Right cardiac atrium (tissue), 5 donors: ENCODE measurements at regions not wholly inside any gene's neighbourhood (a gene's known extent, or its start where the extent isn't known, plus 50 kb on each side); places are given as distances from the start of the nearest gene placed in this dataset.

Experiments
- ATAC-seq, 2 donors: fragments of 200-7000 bp; cut with Tn5 transposase; one replicate each; pipeline versions ENCODE4 v1.8.0 to v1.9.1; 2020; ENCODE audit warnings: moderate library complexity in 2 of 2, mild to moderate bottlenecking in 1 of 2
- DNase-seq, 3 donors: peaks; one replicate each; pipeline ENCODE4 v3.0.0-alpha.2; 2020
- H3K27ac ChIP-seq: one replicate; pipeline ENCODE4 v1.5.1; 2013; ENCODE audit warnings: mild to moderate bottlenecking, low read length, control low read depth, moderate library complexity
- H3K27me3 ChIP-seq: one replicate; pipeline ENCODE4 v1.6.1; 2013; ENCODE audit not compliant: control insufficient read depth, insufficient read depth
- H3K4me1 ChIP-seq: one replicate; pipeline ENCODE4 v1.6.1; 2013; ENCODE audit warnings: low read length; ENCODE audit not compliant: control insufficient read depth, insufficient read depth
- H3K4me3 ChIP-seq: one replicate; pipeline ENCODE4 v1.5.1; 2013; ENCODE audit warnings: low read length, control low read depth
- H3K9me3 ChIP-seq: one replicate; pipeline ENCODE4 v1.6.1; 2013; ENCODE audit warnings: low read length; ENCODE audit not compliant: control insufficient read depth
- WGBS: extraction: QIAGEN DNeasy Blood & Tissue Kit; methylation state at CpG from one replicate; pipeline ENCODE4 v1.1.7; 2013; 5-methylcytosine and 5-hydroxymethylcytosine counted together
- intact Hi-C, 4 donors: fragments of 100-400 bp; cut with DNase I; formaldehyde crosslinking; loops; one replicate each; pipeline versions ENCODE4 v1.11.0 to v1.14.0; 2022 to 2023
- donor health status: healthy with polysubstance abuse.
- donor health status: DM: no; HTN: yes; CAD: no.
- donor health status: DM: no; HTN: no; CAD: no.
- donor health status: DM: no; HTN: yes; CAD: no; lungs with severe emphysema.
- donor health status: DM: yes; HTN: yes; CAD: no.

- intact Hi-C loops: no loop called here
- Histone ChIP-seq H3K27me3 (no peaks in the 10 kb centered on the region), H3K27ac (no peak overlapping the region), H3K9me3 (no peaks in the 10 kb centered on the region), H3K4me3 (no peak overlapping the region), H3K4me1 (no peaks in the 10 kb centered on the region)
- 91% methylated on average over 7 of the region's 7 CpGs for WGBS
- no peak for DNase-seq
- ATAC-seq: no peak
Observed at GRCh38 chr2:8033546-8034096, 648.2 kb upstream of the ID2 start.

GRCh38 chr2:8036366-8036765 is 645.5 kb upstream of the ID2 start:
- no peaks in the 10 kb centered on the region for H3K4me1 ChIP-seq
- DNase-seq (no peak), ATAC-seq (no peak)
- no peak overlapping the region for H3K27ac ChIP-seq
- intact Hi-C loops: no loop called here
- WGBS: 97% methylated on average over 2 of the region's 2 CpGs
- no peaks in the 10 kb centered on the region for H3K9me3 ChIP-seq
- H3K4me3 ChIP-seq: no peak overlapping the region
- H3K27me3 ChIP-seq: no peaks in the 10 kb centered on the region

- no peaks in the 10 kb centered on the region for H3K9me3 ChIP-seq
- ATAC-seq: no peak
- no peak for DNase-seq
- no peak overlapping the region for H3K4me3 ChIP-seq
- intact Hi-C loops: no loop called here
- 66% methylated on average over 2 of the region's 2 CpGs for WGBS
- H3K27me3 ChIP-seq: no peaks in the 10 kb centered on the region
- H3K27ac ChIP-seq: no peak overlapping the region
- no peaks in the 10 kb centered on the region for H3K4me1 ChIP-seq
Observed at GRCh38 chr2:8039732-8040131, 642.1 kb upstream of the ID2 start.

DNA sequence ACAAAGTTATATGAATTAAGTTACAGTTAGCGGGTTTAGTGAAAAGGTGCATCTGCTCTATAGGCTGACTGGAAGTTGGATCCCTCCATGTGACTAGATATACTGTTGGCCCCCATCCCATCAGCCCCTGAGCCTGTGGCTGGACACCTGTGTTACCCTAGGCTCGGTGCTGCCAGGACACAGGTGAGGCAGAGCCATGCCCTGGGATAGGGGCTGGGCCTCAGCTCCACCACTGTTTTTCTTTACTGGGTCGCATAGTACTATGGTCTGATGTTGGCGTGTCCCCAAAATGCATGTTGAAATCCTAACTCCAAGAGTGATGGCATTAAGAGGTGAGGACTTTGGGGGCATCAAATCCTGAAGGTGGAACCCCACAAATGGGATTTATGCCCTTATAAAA is 638.6 kb upstream of the ID2 start:
- no peaks in the 10 kb centered on the region for H3K27me3 ChIP-seq
- no peak overlapping the region for H3K27ac ChIP-seq
- WGBS: 95% methylated on average over 4 of the region's 4 CpGs
- DNase-seq (no peak), ATAC-seq (no peak)
- intact Hi-C loops: no loop called here
- no peaks in the 10 kb centered on the region for H3K4me1 ChIP-seq
- H3K4me3 ChIP-seq: no peak overlapping the region
- no peaks in the 10 kb centered on the region for H3K9me3 ChIP-seq

GRCh38 chr2:8044046-8044594 is 637.7 kb upstream of the ID2 start:
- Histone ChIP-seq H3K27me3 (no peaks in the 10 kb centered on the region), H3K9me3 (no peaks in the 10 kb centered on the region), H3K4me3 (no peak overlapping the region), H3K4me1 (no peaks in the 10 kb centered on the region), H3K27ac (no peak overlapping the region)
- intact Hi-C loops: no loop called here
- ATAC-seq (no peak), DNase-seq (no peak)
- 96% methylated on average over 4 of the region's 4 CpGs for WGBS

- H3K4me1 ChIP-seq: no peaks in the 10 kb centered on the region
- DNase-seq: no peak
- H3K27ac ChIP-seq: no peak overlapping the region
- no peak overlapping the region for H3K4me3 ChIP-seq
- 96% methylated on average over 6 of the region's 6 CpGs for WGBS
- intact Hi-C loops: no loop called here
- no peak for ATAC-seq
- H3K9me3 ChIP-seq: no peaks in the 10 kb centered on the region
- no peaks in the 10 kb centered on the region for H3K27me3 ChIP-seq
Observed at GRCh38 chr2:8045081-8045614, 636.7 kb upstream of the ID2 start.

- no peak for ATAC-seq
Observed at GRCh38 chr2:8046849-8047248, 635.0 kb upstream of the ID2 start.

DNA sequence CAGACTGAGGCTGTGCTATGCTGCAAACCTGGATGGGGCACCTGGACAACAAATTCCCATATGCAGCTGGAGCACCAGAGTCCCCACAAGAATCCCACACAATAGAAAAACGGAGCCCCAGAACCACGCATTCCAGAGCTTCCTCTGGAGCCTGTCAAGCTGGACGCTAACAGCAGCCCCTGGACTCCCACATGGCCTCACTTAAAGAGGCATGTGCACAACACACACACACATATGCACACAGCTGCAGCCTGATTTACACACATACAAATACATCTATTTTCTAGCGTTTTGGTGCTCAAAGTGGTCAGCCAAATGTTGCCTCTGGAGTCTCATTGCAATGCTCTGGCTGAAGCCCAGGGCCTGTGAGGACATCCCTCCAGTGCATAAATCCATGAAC is 632.7 kb upstream of the ID2 start:
- Histone ChIP-seq H3K9me3 (no peaks in the 10 kb centered on the region), H3K4me1 (no peaks in the 10 kb centered on the region), H3K4me3 (no peak overlapping the region), H3K27ac (no peak overlapping the region), H3K27me3 (no peaks in the 10 kb centered on the region)
- intact Hi-C loops: no loop called here
- WGBS: 64% methylated on average over 4 of the region's 4 CpGs
- DNase-seq (peak in 1 of 3 donors; percentile 69), ATAC-seq (no peak)

More at GRCh38 chr2:8046849-8047248, 635.0 kb upstream of the ID2 start:
- intact Hi-C loops: no loop called here
- Histone ChIP-seq H3K27me3 (no peaks in the 10 kb centered on the region), H3K27ac (no peak overlapping the region), H3K4me1 (no peaks in the 10 kb centered on the region), H3K4me3 (no peak overlapping the region), H3K9me3 (no peaks in the 10 kb centered on the region)
- WGBS: 98% methylated on average over 5 of the region's 5 CpGs
- no peak for DNase-seq

DNA sequence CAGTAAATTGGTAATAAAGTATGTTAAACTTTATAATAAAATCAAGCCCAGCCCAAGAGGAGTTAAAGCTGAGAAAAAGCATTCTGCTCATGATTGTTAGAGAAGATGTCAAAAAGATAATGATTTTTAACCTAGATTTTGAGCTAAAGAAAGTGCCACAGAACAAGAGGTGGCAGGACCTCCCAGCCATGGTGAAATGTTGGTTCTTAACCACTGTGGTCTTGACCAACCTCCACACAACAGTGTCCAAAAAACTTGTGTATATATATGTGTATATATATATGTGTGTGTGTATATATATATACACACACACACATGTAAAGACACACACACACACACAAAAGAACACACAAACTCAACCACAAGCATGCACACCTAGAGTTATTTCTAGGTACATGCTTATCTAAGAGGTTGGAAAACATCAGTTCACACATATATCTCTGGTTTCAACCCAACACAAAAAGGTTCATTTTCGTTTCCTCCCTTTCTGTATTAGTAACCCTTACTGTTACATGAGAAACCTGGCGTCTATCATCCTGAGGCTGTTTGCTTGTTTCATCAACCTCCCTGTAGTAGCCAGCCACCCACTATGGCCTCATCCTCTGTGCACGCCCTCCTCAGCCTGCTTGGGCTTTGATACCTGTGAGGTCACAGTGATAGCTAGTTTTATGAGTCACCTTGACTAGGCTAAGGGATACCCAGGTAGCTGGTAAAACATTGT is 631.8 kb upstream of the ID2 start:
- no peak for ATAC-seq
- Histone ChIP-seq H3K9me3 (no peaks in the 10 kb centered on the region), H3K27ac (no peak overlapping the region), H3K4me1 (no peaks in the 10 kb centered on the region), H3K4me3 (no peak overlapping the region), H3K27me3 (no peaks in the 10 kb centered on the region)
- 92% methylated on average over 3 of the region's 3 CpGs for WGBS
- intact Hi-C loops: no loop called here
- DNase-seq: no peak

DNA sequence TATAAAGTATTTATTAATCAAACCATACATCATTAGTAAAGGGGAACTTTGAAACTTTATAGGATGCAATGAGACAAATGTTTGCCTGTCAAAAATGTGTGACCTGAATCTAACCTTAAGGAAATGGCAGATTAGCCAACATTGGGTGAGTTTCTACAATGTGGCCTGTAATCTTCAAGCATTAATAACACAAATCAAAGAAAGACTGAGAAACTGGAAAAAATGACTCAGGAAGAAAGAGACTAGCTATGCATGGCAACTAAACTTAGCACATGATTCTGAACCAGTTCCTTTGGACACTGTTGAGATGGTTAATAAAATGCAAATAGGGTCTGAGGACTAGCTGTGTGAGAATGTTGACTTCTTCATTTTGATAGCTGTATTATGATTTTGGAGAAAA is 628.6 kb upstream of the ID2 start:
- Histone ChIP-seq H3K27ac (no peak overlapping the region), H3K27me3 (no peaks in the 10 kb centered on the region), H3K4me3 (no peak overlapping the region), H3K4me1 (no peaks in the 10 kb centered on the region), H3K9me3 (no peaks in the 10 kb centered on the region)
- intact Hi-C loops: no loop called here
- DNase-seq (no peak), ATAC-seq (no peak)

DNA sequence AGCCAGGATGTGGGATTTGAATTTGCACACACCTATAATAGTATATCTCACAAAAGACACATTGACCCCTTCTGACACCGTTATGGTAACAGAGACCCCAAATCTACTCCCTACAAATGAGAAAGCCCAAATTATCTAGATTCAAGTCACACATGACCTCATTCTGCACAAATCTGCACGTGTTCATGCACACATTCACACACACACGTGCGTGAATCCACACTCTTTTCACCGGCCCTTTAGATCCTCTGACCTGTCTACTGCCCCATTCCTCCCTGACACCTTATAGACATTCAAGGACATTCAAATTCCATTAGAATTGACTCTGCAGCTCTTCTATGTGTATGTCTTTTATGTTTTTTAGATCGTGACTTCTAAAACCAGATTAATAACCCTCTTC is 627.8 kb upstream of the ID2 start:
- Histone ChIP-seq H3K4me3 (no peak overlapping the region), H3K9me3 (no peaks in the 10 kb centered on the region), H3K4me1 (no peaks in the 10 kb centered on the region), H3K27ac (no peak overlapping the region), H3K27me3 (no peaks in the 10 kb centered on the region)
- DNase-seq (no peak), ATAC-seq (no peak)
- intact Hi-C loops: no loop called here
- 92% methylated on average over 6 of the region's 6 CpGs for WGBS
